GM10266 (cell line): ENCODE measurements at regions not wholly inside any gene's neighbourhood (a gene's known extent, or its start where the extent isn't known, plus 50 kb on each side); places are given as distances from the start of the nearest gene placed in this dataset.

Experiments
- DNase-seq: peaks from one replicate; pipeline ENCODE4 v3.0.0; 2012; ENCODE audit errors: extremely low spot score
- CTCF ChIP-seq: IDR thresholded peaks from 2 replicates; pipeline ENCODE4 v1.5.1; 2012; ENCODE audit warnings: mild to moderate bottlenecking, low read depth; ENCODE audit not compliant: control insufficient read depth, insufficient read depth; ENCODE audit errors: missing control alignments

GRCh38 chr9:38195737-38196161 lies 126.7 kb upstream of the SHB start:
- DNase-seq: no peak
- no peak for TF ChIP-seq CTCF

GRCh38 chr9:38194870-38195269 lies 125.8 kb upstream of the SHB start:
- TF ChIP-seq CTCF: no peak
- no peak for DNase-seq

- no peak for DNase-seq
- TF ChIP-seq CTCF: no peak
Observed at GRCh38 chr9:38192731-38193265, 123.8 kb upstream of the SHB start.

GRCh38 chr9:38186404-38187115 lies 117.5 kb upstream of the SHB start:
- no peak for DNase-seq

GRCh38 chr9:38185647-38186403 lies 116.8 kb upstream of the SHB start:
- no peak for TF ChIP-seq CTCF
- no peak for DNase-seq

More at GRCh38 chr9:38186404-38187115, 117.5 kb upstream of the SHB start:
- no peak for TF ChIP-seq CTCF

DNA sequence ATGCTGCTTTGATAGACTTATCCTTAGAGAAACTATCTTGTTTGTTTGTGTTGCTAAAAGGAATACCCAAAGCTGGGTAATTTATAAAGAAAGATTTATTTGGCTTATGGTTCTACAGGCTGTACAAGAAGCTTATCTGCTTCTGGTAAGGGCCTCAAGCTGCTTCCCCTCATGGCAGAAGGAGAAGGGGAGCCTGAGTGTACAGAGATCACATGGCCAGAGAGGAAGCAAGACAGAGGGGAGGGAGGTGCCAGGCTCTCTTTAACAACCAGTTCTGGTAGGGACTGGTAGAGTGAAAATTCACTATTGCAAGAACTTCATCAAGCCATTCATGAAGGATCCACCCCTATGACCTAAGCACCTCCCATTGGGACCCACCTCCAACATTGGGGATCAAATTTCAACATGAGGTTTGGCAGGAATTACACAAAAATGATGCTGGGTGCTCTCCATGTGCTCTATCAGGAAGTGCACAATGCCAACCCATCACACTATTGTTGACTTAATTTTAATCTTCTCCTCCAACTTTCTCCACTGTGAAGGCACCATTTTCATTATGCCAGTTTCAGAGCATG lies 115.1 kb upstream of the SHB start:
- no peak for TF ChIP-seq CTCF
- DNase-seq: no peak

- DNase-seq: no peak
- TF ChIP-seq CTCF: no peak
Observed at GRCh38 chr9:38182321-38182720, 113.3 kb upstream of the SHB start.
